HG02973 (cell line): ENCODE measurements at regions not wholly inside any gene's neighbourhood (a gene's known extent, or its start where the extent isn't known, plus 50 kb on each side); places are given as distances from the start of the nearest gene placed in this dataset.

Source experiments
- ATAC-seq: cut with Tn5 transposase; IDR thresholded peaks from one replicate; pipeline ENCODE4 v1.9.1; 2021; ENCODE audit warnings: moderate library complexity; ENCODE audit not compliant: unreplicated experiment

DNA sequence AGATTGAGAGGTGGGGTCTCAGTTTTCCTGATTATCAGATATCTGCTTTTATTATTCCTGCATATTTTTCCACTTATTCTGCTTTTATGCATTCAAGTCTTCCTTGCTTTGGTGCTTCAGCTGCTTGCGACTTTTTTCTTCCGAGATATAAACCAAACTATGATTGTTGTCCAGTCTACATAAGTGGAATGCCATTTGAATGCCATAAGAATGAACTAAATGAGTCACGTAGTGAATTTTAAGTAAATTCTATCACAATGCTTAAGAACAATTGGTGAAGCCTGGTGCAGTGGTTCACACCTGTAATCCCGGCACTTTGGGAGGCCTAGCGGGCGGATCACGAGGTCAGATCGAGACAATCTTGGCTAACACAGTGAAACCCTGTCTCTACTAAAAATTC is 189.1 kb downstream of the PCDH18 start:
- no peak for ATAC-seq

GRCh38 chr4:137333031-137333430 is 199.3 kb downstream of the PCDH18 start:
- ATAC-seq, result no peak

DNA sequence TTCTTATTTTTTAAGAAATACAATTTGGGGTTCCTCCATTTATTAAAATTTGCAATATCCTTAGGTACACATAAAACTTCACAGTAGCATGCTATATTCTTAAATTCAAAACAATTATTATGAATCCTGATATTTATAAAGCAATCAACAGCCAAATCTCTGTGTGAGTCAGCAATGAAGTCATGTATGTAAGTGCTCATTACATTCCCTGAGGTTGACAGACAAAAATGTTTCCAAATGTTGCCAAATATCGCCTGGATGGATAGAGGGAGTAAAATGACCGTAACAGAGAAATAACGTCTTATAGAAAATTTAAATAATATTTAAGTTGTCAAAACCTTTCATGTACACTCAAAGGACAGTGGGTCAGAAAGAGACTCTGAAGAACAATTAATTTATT is 220.0 kb downstream of the PCDH18 start:
- ATAC-seq, result no peak

- no peak for ATAC-seq
These were observed 221.5 kb downstream of the PCDH18 start for GRCh38 chr4:137310593-137311490.

DNA sequence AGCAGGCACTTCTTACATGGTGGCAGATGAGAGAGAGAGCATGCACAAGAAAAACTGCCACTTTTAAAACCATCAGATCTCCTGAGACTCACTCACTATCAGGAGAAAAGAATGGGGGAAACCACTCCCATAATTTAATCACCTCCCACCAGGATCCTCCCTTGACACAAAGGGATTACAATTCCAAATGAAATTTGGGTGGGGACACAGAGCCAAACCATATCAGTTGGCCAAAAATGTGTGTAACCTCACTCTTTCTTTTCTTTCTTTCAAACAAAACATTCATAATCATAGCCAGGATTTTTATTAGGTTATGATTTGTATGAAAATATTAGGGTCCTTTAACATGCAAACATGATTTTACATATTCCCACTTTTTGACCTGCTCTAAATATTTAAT is 222.1 kb downstream of the PCDH18 start:
- ATAC-seq, result no peak

DNA sequence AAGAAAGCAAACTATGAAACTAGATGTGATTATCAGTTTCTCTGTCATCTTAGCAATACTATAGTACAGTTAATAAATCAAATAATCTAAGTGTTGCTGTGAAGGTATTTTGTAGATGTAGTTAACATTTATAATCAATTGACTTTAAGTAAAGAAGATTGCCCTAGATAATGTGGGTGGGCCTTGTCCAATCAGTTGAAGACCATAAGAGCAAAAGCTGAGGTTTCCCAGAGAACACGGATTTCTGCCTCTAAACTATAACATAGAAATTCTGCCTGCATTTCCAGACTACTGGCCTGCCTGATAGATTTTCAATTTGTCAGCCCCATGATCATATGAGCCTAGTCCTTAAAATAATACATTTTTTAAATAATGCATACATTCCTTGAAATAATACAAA is 222.9 kb downstream of the PCDH18 start:
- ATAC-seq, result no peak

DNA sequence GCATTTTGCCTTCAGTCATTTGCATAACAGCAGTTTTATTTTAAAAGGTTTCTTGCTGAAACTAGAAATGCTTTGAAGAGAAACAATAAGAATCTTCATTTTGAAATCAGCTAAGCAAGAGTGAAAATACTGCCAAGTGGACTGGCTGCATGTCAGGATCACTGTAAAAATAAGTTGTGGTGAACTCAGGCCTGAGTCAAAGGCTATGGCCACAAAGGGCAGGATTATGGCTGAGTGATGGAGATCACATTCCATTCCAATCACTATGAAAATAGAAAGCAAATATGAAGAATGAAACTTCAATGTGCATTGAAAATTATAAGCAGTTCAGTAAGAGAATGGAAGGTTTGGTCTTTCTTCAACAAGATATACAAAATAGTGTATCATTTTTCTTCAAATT is 224.5 kb downstream of the PCDH18 start:
- no peak for ATAC-seq

DNA sequence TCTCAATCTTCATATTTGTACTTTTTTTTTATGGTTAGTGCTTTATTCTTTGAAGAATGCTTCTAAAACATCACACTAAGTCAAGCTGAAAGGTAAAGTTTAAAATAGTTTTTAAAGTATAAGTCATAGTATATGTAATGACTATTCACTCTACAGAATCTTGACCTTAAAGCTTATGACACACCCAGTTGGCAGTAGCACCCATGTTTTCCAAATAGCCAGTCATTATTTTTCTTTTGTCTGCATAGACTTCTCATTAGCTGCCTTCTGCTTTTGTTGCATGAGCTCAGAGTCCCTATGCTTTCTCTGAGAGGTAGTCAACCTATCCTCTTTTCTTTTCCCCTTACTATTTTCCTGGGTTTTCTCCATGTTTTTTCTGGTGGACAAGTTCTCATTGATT is 231.5 kb downstream of the PCDH18 start:
- ATAC-seq, result no peak

DNA sequence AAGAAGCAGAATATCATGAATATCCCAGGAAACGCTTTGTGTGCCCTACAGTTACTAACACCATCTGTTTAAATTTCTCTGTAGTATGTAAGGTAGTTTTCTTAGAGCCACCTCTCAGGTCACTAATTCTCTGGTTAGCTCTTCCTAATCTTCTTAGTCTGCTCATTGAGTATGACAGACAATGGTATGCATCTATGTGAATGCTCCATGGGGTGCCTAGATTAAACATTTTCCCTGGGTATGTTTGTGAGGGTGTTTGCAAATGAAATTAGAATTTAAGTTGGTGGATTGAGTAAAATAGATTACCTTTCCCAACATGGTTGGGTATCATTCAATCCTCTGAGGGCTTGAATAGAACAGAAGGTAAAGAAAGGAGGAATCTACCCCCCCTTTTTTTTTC is 233.0 kb downstream of the PCDH18 start:
- no peak for ATAC-seq

DNA sequence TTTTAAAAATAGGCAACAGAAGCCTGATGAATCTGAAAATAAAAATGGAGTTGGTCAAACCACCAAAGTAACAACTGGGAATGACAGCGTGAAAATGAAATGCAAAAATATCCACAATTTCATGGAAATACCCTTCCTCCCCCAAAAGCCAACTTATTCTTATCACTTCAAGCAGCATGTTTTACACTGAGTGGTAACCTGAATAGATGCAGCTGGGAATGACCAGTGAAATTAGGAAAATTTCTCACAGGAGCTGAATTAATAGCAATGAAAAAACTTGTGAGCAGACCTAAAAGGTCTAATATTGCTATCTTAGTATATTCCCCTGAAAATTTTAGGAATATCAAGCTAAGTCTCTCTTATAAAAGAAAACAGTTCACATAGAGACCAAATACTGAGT is 239.0 kb downstream of the PCDH18 start:
- ATAC-seq, result no peak

DNA sequence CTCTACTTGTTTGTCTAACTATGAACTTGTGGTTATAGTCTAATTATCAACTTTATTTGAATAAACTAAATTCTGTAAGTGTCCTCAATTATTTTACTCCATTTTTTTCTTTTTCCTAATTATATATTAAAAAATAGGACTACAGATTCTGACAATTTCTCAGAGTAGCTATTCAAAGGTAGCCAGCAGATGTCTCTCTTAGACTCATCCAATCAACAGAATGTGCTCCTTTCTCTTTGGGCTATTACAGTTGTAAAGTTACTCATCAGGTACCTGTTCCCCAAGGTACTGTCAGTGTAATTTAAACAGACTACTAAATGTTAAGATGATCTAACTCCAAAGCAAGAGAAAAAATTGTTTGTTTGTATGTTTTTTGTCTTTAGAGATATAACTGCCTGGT is 248.6 kb downstream of the PCDH18 start:
- no peak for ATAC-seq

DNA sequence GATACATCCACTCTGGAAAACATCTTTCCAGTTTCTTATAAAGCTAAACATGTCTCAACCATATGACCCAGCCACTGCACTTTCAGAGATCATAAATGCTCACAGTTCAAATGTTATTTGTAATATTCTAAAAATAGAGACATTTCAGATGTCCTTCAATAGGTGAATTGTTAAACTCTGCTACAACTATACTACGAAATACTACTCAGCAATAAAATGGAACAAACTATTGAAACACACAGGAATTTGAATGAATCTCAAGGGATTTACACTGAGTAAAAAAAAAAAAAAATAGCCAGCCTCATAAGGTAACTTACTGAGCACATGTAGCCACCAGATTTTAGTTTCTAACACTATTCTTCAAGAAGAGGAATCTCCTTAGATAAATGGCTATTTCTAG is 253.9 kb downstream of the PCDH18 start:
- ATAC-seq, result no peak

- ATAC-seq, result no peak
These were observed 257.9 kb downstream of the PCDH18 start for GRCh38 chr4:137274404-137274803.

DNA sequence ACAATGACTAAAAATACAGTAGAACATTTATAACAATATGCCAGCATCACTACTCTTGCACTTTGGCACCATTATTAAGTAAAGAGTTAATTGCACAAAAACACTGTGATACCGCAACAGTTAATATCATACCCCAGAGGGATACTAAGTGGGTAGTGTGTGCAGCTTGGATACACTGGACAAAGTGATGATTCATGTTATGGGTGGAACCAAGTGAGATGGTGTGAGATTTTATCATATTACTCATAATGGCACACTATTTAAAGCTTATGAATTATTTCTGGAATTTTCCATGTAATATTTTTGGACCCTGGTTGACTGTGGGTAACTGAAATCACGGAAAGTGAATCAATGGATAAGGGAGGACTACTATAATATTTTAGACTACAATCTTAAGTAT is 265.3 kb downstream of the PCDH18 start:
- ATAC-seq, result no peak

GRCh38 chr4:137266511-137266910 is 265.8 kb downstream of the PCDH18 start:
- ATAC-seq, result no peak

DNA sequence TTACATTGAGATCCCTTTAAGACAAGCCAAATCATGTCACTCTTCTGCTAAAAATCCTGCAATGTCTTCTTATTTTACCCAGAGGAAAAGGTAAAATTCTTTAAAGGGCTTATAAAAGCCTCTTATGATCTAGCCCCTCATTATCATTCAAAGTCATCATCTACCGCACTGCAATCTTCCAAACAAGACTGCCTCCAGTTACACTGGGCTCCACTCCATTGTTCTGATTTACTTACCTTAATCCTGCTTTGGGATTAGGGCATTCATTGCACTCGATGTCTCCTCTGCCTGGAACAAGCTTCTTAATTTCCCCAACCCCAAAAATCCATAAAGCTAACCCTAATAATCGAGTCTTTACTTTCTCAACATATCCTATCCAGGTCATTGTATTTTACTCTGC is 269.1 kb downstream of the PCDH18 start:
- no peak for ATAC-seq

GRCh38 chr4:137253949-137254348 is 278.3 kb downstream of the PCDH18 start:
- no peak for ATAC-seq

GRCh38 chr4:137249112-137249511 is 283.2 kb downstream of the PCDH18 start:
- ATAC-seq, result no peak

- ATAC-seq, result no peak
These were observed 293.7 kb downstream of the PCDH18 start for GRCh38 chr4:137238456-137239162.

DNA sequence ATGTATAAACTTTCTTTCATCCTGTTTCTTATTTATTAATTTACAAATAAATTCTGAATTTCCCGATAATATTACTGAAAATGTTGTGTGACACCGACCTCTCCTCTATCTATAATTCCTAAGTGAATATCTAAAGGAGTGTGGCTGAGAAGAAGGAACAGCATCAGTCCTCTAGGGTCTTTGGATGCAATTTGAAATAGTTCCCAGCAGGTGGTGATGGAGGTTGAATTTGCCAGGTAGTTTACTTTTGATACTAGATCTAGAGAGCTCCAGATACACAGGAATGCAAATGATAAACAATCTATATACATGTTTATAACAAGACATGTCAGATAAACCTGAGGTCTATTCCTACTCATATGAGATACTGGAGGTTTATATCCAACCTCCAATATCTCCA is 305.4 kb downstream of the PCDH18 start:
- ATAC-seq, result no peak

- ATAC-seq, result no peak
These were observed 306.1 kb downstream of the PCDH18 start for GRCh38 chr4:137226221-137226620.

- no peak for ATAC-seq
These were observed 318.7 kb downstream of the PCDH18 start for GRCh38 chr4:137213372-137214173.
